HEK293 (cell line): ENCODE measurements at regions not wholly inside any gene's neighbourhood (a gene's known extent, or its start where the extent isn't known, plus 50 kb on each side); places are given as distances from the start of the nearest gene placed in this dataset.

Source experiments
- CTCF ChIA-PET: fragments of 350-600 bp; formaldehyde crosslinking; extraction: SDS; loops from one replicate; lab custom pipeline; 2021; ENCODE audit warnings: antibody characterized with exemption; lab: Yijun Ruan, JAX
- POLR2A ChIA-PET: fragments of 300-600 bp; formaldehyde crosslinking; extraction: SDS; loops from one replicate; lab custom pipeline; 2020; ENCODE audit warnings: antibody characterized with exemption, inconsistent platforms; lab: Yijun Ruan, JAX
- H3K27ac ChIP-seq: fragments of 200-500 bp; sonication (Bioruptor generic); 2 replicates; pipeline ENCODE4 v1.5.1; 2014; ENCODE audit warnings: low read depth, low read length, control low read depth, inconsistent platforms; ENCODE audit errors: extremely low read depth
- H3K36me3 ChIP-seq, 2 experiments: fragments of 200-500 bp in 1 of 2; sonication (Bioruptor generic) in 1 of 2; 1 replicate in 1 of 2; 2 replicates in 1 of 2; pipeline ENCODE4 v1.5.1; 2014 to 2017; ENCODE audit warnings: inconsistent platforms in 2 of 2, low read length in 2 of 2; ENCODE audit not compliant: control insufficient read depth in 2 of 2, insufficient read depth in 1 of 2
- H3K4me1 ChIP-seq: fragments of 200-500 bp; sonication (Bioruptor generic); 2 replicates; pipeline ENCODE4 v1.5.1; 2014; ENCODE audit warnings: mild to moderate bottlenecking, low read length, inconsistent platforms; ENCODE audit not compliant: control insufficient read depth, insufficient read depth
- H3K4me3 ChIP-seq: 2 replicates; pipeline ENCODE4 v1.5.1; 2011; ENCODE audit warnings: low read depth, mild to moderate bottlenecking, control low read depth, low read length, moderate library complexity
- H3K9me3 ChIP-seq: fragments of 200-500 bp; sonication (Bioruptor generic); 2 replicates; pipeline ENCODE4 v1.5.1; 2014; ENCODE audit warnings: low read depth, low read length, inconsistent platforms; ENCODE audit not compliant: control insufficient read depth, insufficient read depth
- ATF2 ChIP-seq: fragments of 450-650 bp; formaldehyde crosslinking; IDR thresholded peaks from 2 replicates; pipeline ENCODE4 v1.5.1; 2016; ENCODE audit warnings: missing biosample characterization, missing genetic modification characterization, low read depth
- GLI2 ChIP-seq: fragments of 450-650 bp; formaldehyde crosslinking; IDR thresholded peaks from 2 replicates; pipeline ENCODE4; 2017; ENCODE audit warnings: missing biosample characterization, missing genetic modification characterization, low read depth, borderline replicate concordance
- PRDM2 ChIP-seq: fragments of 450-650 bp; formaldehyde crosslinking; IDR thresholded peaks from 2 replicates; pipeline ENCODE4 v1.5.1; 2016; ENCODE audit warnings: missing biosample characterization, missing genetic modification characterization, borderline replicate concordance
- ZBTB7A ChIP-seq: fragments of 450-650 bp; formaldehyde crosslinking; IDR thresholded peaks from 2 replicates; pipeline ENCODE4 v1.5.1; 2016; ENCODE audit warnings: low read depth, missing biosample characterization, missing genetic modification characterization
- ZEB2 ChIP-seq: fragments of 450-650 bp; formaldehyde crosslinking; IDR thresholded peaks from 2 replicates; pipeline ENCODE4 v1.5.1; 2016; ENCODE audit warnings: missing biosample characterization, missing genetic modification characterization
- ZFP41 ChIP-seq: fragments of 450-650 bp; formaldehyde crosslinking; IDR thresholded peaks from 2 replicates; pipeline ENCODE4 v1.5.1; 2016; ENCODE audit warnings: missing biosample characterization, missing genetic modification characterization, borderline replicate concordance
- ZFP69B ChIP-seq: fragments of 450-650 bp; formaldehyde crosslinking; IDR thresholded peaks from 2 replicates; pipeline ENCODE4 v1.5.1; 2016; ENCODE audit warnings: missing biosample characterization, missing genetic modification characterization
- ZNF140 ChIP-seq: fragments of 450-650 bp; formaldehyde crosslinking; IDR thresholded peaks from 2 replicates; pipeline ENCODE4 v1.5.1; 2016; ENCODE audit warnings: missing biosample characterization, missing genetic modification characterization
- ZNF19 ChIP-seq: fragments of 450-650 bp; formaldehyde crosslinking; IDR thresholded peaks from 2 replicates; pipeline ENCODE4; 2016; ENCODE audit warnings: missing biosample characterization, missing genetic modification characterization, low read depth
- ZNF366 ChIP-seq: fragments of 450-650 bp; formaldehyde crosslinking; conservative IDR thresholded peaks from 2 replicates; pipeline ENCODE4 v1.5.1; 2016; ENCODE audit warnings: missing biosample characterization, missing genetic modification characterization
- ZNF416 ChIP-seq: fragments of 450-650 bp; formaldehyde crosslinking; IDR thresholded peaks from 2 replicates; pipeline ENCODE4 v1.5.1; 2016; ENCODE audit warnings: missing biosample characterization, missing genetic modification characterization
- ZNF791 ChIP-seq: fragments of 450-650 bp; formaldehyde crosslinking; IDR thresholded peaks from 2 replicates; pipeline ENCODE4 v1.5.1; 2016; ENCODE audit warnings: missing biosample characterization, missing genetic modification characterization
- ZSCAN16 ChIP-seq: fragments of 450-650 bp; formaldehyde crosslinking; IDR thresholded peaks from 2 replicates; pipeline ENCODE4 v1.5.1; 2016; ENCODE audit warnings: missing biosample characterization, missing genetic modification characterization
- TF ChIP-seq, protein P1 (sequence below): fragments of 450-650 bp; formaldehyde crosslinking; IDR thresholded peaks from 2 replicates; pipeline ENCODE4 v1.5.1; 2016; ENCODE audit warnings: missing biosample characterization, missing genetic modification characterization

GRCh38 chr6:48041894-48042293, 69.1 kb downstream of the PTCHD4 start:
- Histone ChIP-seq H3K4me3 (no peak overlapping the region), H3K36me3 (no peaks in the 10 kb centered on the region), H3K9me3 (no peaks in the 10 kb centered on the region), H3K4me1 (no peaks in the 10 kb centered on the region), H3K27ac (no peak overlapping the region)
- ChIA-PET CTCF (interaction anchor here (1.3 kb wide), 1 partner anchor 45 kb away, joined by 3 read pairs; no protein-coding TSS in a partner anchor), POLR2A (no interaction called here)
- no peak for TF ChIP-seq ZNF19
- TF ChIP-seq PRDM2 (tag by site-specific recombination) = no peak
- no peak for TF ChIP-seq ZNF791 (tag by site-specific recombination)
- no peak for TF ChIP-seq ZFP69B (tag by site-specific recombination)

- no peaks in the 10 kb centered on the region for H3K9me3 ChIP-seq
- no peak overlapping the region for H3K4me3 ChIP-seq
- no peaks in the 10 kb centered on the region for H3K4me1 ChIP-seq
- H3K36me3 ChIP-seq = no peaks in the 10 kb centered on the region
- ChIA-PET POLR2A (no interaction called here), CTCF (no interaction called here)
- H3K27ac ChIP-seq = no peak overlapping the region
- TF ChIP-seq ZNF140 (tag by site-specific recombination) = no peak
These were observed 73.1 kb downstream of the PTCHD4 start for GRCh38 chr6:48037946-48038345.

DNA sequence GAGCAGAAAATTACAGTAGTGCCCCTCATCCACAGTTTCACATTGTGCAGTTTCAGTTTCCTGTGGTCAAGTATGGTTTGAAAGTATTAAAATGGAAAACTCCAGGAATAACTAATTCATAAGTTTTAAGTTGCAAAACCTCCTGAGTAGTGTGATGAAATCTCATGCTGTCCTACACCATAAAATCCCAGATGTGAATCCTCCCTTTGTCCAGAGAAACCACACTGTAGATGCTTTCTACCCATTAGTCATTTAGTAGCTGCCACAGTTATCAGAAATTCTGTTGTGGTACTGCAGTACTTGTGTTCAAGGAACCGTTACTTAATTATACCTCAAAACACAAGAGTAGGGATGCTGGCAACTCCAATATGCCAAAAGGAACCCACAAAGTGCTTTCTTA, 74.7 kb downstream of the PTCHD4 start:
- Histone ChIP-seq H3K27ac (no peak overlapping the region), H3K4me3 (no peak overlapping the region), H3K36me3 (no peaks in the 10 kb centered on the region), H3K4me1 (0 out of 2 replicates have a peak, but pooled peaks cover 2% of the 10 kb centered on the region), H3K9me3 (no peaks in the 10 kb centered on the region)
- ChIA-PET CTCF (no interaction called here), POLR2A (no interaction called here)
- TF ChIP-seq GLI2 (tag by site-specific recombination) = no peak
- TF ChIP-seq ZFP41 (tag by site-specific recombination) = no peak
- TF ChIP-seq, protein P1, sequence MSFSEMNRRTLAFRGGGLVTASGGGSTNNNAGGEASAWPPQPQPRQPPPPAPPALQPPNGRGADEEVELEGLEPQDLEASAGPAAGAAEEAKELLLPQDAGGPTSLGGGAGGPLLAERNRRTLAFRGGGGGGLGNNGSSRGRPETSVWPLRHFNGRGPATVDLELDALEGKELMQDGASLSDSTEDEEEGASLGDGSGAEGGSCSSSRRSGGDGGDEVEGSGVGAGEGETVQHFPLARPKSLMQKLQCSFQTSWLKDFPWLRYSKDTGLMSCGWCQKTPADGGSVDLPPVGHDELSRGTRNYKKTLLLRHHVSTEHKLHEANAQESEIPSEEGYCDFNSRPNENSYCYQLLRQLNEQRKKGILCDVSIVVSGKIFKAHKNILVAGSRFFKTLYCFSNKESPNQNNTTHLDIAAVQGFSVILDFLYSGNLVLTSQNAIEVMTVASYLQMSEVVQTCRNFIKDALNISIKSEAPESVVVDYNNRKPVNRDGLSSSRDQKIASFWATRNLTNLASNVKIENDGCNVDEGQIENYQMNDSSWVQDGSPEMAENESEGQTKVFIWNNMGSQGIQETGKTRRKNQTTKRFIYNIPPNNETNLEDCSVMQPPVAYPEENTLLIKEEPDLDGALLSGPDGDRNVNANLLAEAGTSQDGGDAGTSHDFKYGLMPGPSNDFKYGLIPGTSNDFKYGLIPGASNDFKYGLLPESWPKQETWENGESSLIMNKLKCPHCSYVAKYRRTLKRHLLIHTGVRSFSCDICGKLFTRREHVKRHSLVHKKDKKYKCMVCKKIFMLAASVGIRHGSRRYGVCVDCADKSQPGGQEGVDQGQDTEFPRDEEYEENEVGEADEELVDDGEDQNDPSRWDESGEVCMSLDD = no peak
- no peak for TF ChIP-seq ZSCAN16 (tag by site-specific recombination)
- no peak for TF ChIP-seq ZBTB7A (tag by site-specific recombination)
- TF ChIP-seq ATF2 (tag by site-specific recombination) = no peak
- no peak for TF ChIP-seq ZNF416 (tag by site-specific recombination)
- no peak for TF ChIP-seq ZEB2 (tag by site-specific recombination)
- no peak for TF ChIP-seq ZNF366 (tag by site-specific recombination)
